SK-N-SH treated with all-trans-retinoic acid at 6 μM for 48 hours (cell line): ENCODE measurements at regions not wholly inside any gene's neighbourhood (a gene's known extent, or its start where the extent isn't known, plus 50 kb on each side); places are given as distances from the start of the nearest gene placed in this dataset.

Experiments used
- ATAC-seq: fragments of 200-7000 bp; cut with Tn5 transposase; 3 replicates; pipeline ENCODE4 v1.9.1; 2020; ENCODE audit warnings: mild to moderate bottlenecking, moderate library complexity
- ARNTL ChIP-seq: fragments of 450-650 bp; formaldehyde crosslinking; IDR thresholded peaks from 2 replicates; pipeline ENCODE4 v1.5.0; 2020; ENCODE audit warnings: low read depth, mild to moderate bottlenecking, moderate library complexity, borderline replicate concordance
- BACH2 ChIP-seq: fragments of 250-450 bp; sonication (Bioruptor Pico); IDR thresholded peaks from 2 replicates; pipeline ENCODE4 v1.9.0; 2021; ENCODE audit warnings: mild to moderate bottlenecking, borderline replicate concordance
- CREB5 ChIP-seq: fragments of 250-450 bp; sonication (Bioruptor Pico); IDR thresholded peaks from 2 replicates; pipeline ENCODE4 v1.5.1; 2020; ENCODE audit warnings: low read depth, mild to moderate bottlenecking, moderate library complexity
- CSDC2 ChIP-seq: fragments of 250-450 bp; sonication (Bioruptor Pico); IDR thresholded peaks from 2 replicates; pipeline ENCODE4 v1.5.0; 2020; ENCODE audit warnings: mild to moderate bottlenecking, moderate library complexity
- CSRNP3 ChIP-seq: fragments of 250-450 bp; sonication (Bioruptor Pico); IDR thresholded peaks from 2 replicates; pipeline ENCODE4 v1.5.1; 2021; ENCODE audit warnings: mild to moderate bottlenecking, moderate library complexity
- GLIS3 ChIP-seq: fragments of 250-450 bp; sonication (Bioruptor Pico); IDR thresholded peaks from 2 replicates; pipeline ENCODE4 v1.5.0; 2020; ENCODE audit warnings: mild to moderate bottlenecking, moderate library complexity
- ISL1 ChIP-seq: fragments of 250-450 bp; sonication (Bioruptor Pico); IDR thresholded peaks from 2 replicates; pipeline ENCODE4 v2.1.2; 2022; ENCODE audit warnings: mild to moderate bottlenecking, moderate library complexity
- PATZ1 ChIP-seq: fragments of 250-450 bp; sonication (Bioruptor Pico); IDR thresholded peaks from 2 replicates; pipeline ENCODE4 v1.8.0; 2020; ENCODE audit warnings: mild to moderate bottlenecking, moderate library complexity, borderline replicate concordance
- POU6F1 ChIP-seq: fragments of 250-450 bp; sonication (Bioruptor Pico); IDR thresholded peaks from 2 replicates; pipeline ENCODE4 v1.8.0; 2021; ENCODE audit warnings: low read depth, mild to moderate bottlenecking, moderate library complexity, borderline replicate concordance
- PPARA ChIP-seq: fragments of 250-450 bp; sonication (Bioruptor Pico); IDR thresholded peaks from 2 replicates; pipeline ENCODE4 v1.5.0; 2020; ENCODE audit warnings: mild to moderate bottlenecking, borderline replicate concordance
- SNAI2 ChIP-seq: fragments of 250-450 bp; sonication (Bioruptor Pico); IDR thresholded peaks from 2 replicates; pipeline ENCODE4 v1.5.0; 2020; ENCODE audit warnings: mild to moderate bottlenecking, moderate library complexity
- TCF4 ChIP-seq: fragments of 250-450 bp; sonication (Bioruptor Pico); IDR thresholded peaks from 2 replicates; pipeline ENCODE4 v1.8.0; 2021; ENCODE audit warnings: mild to moderate bottlenecking, moderate library complexity, borderline replicate concordance
- TOX ChIP-seq: fragments of 250-450 bp; sonication (Bioruptor Pico); IDR thresholded peaks from 2 replicates; pipeline ENCODE4 v1.8.0; 2021; ENCODE audit warnings: mild to moderate bottlenecking, moderate library complexity, borderline replicate concordance
- TSHZ2 ChIP-seq: fragments of 250-450 bp; sonication (Bioruptor Pico); IDR thresholded peaks from 2 replicates; pipeline ENCODE4 v1.5.0; 2020; ENCODE audit warnings: mild to moderate bottlenecking, moderate library complexity
- ZC3H10 ChIP-seq: fragments of 250-450 bp; sonication (Bioruptor Pico); IDR thresholded peaks from 2 replicates; pipeline ENCODE4 v1.5.1; 2021; ENCODE audit warnings: mild to moderate bottlenecking, moderate library complexity
- ZFP3 ChIP-seq: fragments of 250-450 bp; sonication (Bioruptor Pico); IDR thresholded peaks from 2 replicates; pipeline ENCODE4 v1.5.0; 2020; ENCODE audit warnings: mild to moderate bottlenecking, moderate library complexity
- ZFP30 ChIP-seq: fragments of 450-650 bp; formaldehyde crosslinking; IDR thresholded peaks from 2 replicates; pipeline ENCODE4 v1.5.0; 2022; ENCODE audit warnings: mild to moderate bottlenecking, moderate library complexity
- ZNF565 ChIP-seq: fragments of 450-650 bp; formaldehyde crosslinking; conservative IDR thresholded peaks from 2 replicates; pipeline ENCODE4 v1.5.0; 2020; ENCODE audit warnings: low read depth, mild to moderate bottlenecking, moderate library complexity
- ZNF8 ChIP-seq: fragments of 450-650 bp; formaldehyde crosslinking; IDR thresholded peaks from 2 replicates; pipeline ENCODE4 v1.5.0; 2020; ENCODE audit warnings: mild to moderate bottlenecking, moderate library complexity

- TF ChIP-seq ZFP3 (no peak), BACH2 (CRISPR knock-in tag) (no peak), ZNF565 (CRISPR knock-in tag) (no peak)
Observed at GRCh38 chr1:59076612-59077011, 220.3 kb upstream of the FGGY start (continued).

GRCh38 chr1:59077466-59078069 lies 219.3 kb upstream of the FGGY start:
- TF ChIP-seq ZNF8 (no peak), CSDC2 (CRISPR knock-in tag) (no peak), GLIS3 (no peak), ARNTL (CRISPR knock-in tag) (no peak), POU6F1 (CRISPR knock-in tag) (no peak), PATZ1 (CRISPR knock-in tag) (no peak)
- no peak for ATAC-seq

GRCh38 chr1:59078070-59078800 lies 218.7 kb upstream of the FGGY start:
- no peak for ATAC-seq
- TF ChIP-seq TSHZ2 (CRISPR knock-in tag) (no peak), POU6F1 (CRISPR knock-in tag) (no peak), CSRNP3 (CRISPR knock-in tag) (no peak), ZC3H10 (CRISPR knock-in tag) (no peak), ZFP30 (CRISPR knock-in tag) (no peak), TCF4 (CRISPR knock-in tag) (no peak), ISL1 (CRISPR knock-in tag) (no peak)

GRCh38 chr1:59078866-59079265 lies 218.0 kb upstream of the FGGY start:
- no peak for ATAC-seq
- TF ChIP-seq CSRNP3 (CRISPR knock-in tag), result no peak
- TF ChIP-seq TSHZ2 (CRISPR knock-in tag), result no peak
- no peak for TF ChIP-seq CSDC2 (CRISPR knock-in tag)
- no peak for TF ChIP-seq CREB5 (CRISPR knock-in tag)
- TF ChIP-seq TOX (CRISPR knock-in tag), result no peak
- TF ChIP-seq SNAI2 (CRISPR knock-in tag), result no peak
- no peak for TF ChIP-seq PPARA (CRISPR knock-in tag)
- TF ChIP-seq ZFP3, result no peak
- no peak for TF ChIP-seq ARNTL (CRISPR knock-in tag)
